GM18868 (cell line): ENCODE measurements at regions not wholly inside any gene's neighbourhood (a gene's known extent, or its start where the extent isn't known, plus 50 kb on each side); places are given as distances from the start of the nearest gene placed in this dataset.
"Not testable (repeated sequence)": the region's sequence is repeated elsewhere in the genome, so short reads cannot be mapped to it uniquely, and the experiment has no call there.

Experiments used
- ATAC-seq: cut with Tn5 transposase; IDR thresholded peaks from one replicate; pipeline ENCODE4 v1.9.1; 2021; ENCODE audit warnings: mild to moderate bottlenecking, moderate library complexity; ENCODE audit not compliant: unreplicated experiment

DNA sequence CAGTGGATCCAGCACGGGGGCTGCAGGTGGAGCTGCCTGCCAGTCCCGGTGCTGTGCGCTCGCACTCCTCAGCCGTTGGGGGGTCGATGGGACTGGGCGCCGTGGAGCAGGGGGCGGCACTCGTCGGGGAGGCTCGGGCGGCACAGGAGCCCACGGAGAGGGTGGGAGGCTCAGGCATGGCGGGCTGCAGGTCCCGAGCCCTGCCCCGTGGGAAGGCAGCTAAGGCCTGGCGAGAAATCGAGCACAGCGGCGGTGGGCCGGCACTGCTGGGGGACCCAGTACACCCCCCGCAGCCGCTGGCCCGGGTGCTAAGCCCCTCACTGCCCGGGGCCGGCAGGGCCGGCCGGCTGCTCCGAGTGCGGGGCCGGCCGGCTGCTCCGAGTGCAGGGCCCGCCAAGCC is 52.3 kb upstream of the MARK1 start:
- ATAC-seq, result not testable (repeated sequence)

DNA sequence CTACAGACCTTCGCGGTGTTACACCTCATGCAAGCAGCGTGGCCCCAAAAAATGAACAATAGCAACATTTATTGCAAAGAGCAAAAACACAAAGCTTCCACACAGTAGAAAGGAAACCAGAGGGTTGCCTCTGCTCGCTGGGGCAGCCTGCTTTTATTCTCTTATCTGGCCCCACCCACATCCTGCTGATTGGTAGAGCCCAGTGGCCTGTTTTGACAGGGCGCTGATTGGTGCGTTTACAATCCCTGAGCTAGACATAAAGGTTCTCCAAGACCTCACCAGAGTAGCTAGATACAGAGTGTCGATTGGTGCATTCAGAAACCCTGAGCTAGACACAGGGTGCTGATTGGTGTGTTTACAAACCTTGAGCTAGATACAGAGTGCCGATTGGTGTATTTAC is 52.8 kb upstream of the MARK1 start:
- not testable (repeated sequence) for ATAC-seq

DNA sequence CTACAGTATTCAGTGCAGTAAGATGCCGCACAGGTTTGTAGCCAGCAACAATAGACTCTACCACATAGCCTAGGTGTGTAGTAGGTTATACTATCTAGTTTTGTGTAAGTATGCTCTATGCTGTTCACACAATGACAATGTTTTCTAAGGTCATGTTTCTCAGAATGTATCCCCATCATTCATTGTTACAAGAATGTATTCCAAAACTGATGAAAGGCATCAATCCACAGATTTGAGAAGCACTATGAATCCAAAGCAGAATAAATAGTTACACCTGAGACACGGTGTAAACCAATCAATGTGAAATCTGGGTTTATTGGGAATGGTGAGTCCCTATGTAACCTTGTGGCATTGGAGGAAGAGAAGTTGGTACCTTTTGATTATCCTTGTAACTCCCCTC is 54.5 kb upstream of the MARK1 start:
- no peak for ATAC-seq

GRCh38 chr1:220462752-220463151 is 65.2 kb upstream of the MARK1 start:
- ATAC-seq, result no peak

DNA sequence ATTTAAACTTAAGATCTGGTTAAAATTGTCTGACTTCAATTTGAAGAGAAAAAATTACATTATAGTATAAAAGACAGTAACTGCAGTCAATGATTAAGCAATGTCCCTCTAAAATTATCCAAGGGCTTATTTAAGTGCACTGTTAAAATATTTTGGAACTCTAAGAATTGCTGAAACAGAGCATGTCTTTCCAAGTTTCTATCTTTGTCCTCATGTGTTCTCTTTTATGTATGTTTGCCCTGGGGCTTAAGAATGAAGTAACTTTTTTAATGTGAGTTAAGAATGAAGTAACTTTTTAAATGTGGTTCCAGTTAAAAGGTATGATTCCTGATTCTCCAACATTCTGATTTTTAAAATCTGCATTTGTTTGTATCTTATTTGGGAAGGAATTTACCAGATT is 69.0 kb upstream of the MARK1 start:
- ATAC-seq, result no peak

DNA sequence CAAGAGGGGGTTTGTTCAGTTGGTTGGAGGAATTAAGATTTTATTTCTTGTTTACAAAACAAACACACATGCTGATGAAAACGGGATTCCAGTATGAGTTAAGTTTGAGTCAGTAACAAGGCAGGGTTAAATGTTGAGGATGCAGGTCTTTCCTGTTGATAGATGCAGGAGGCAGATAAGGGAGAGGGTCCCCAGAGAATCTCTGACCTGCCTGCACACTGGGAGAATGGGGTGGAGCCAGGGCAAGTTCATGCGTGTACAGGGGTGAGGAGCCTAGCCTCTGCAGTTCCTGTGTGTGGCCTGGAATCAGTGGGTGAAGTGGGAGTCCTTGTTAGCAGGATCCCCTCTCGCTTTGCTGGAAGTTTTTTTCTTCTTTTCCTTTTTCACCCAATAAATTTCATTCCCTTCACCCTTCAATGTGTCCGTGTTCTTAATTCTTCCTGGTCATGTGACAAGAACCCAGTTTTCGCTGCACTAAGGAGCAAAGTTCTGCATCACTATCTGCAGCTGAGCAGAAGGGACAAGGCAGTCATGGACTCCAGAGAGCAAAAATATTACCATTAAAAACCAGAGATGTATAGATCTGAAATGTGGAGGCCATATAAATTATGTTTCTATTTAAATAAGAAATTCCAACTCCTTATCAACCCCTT is 69.9 kb upstream of the MARK1 start:
- ATAC-seq, result no peak

GRCh38 chr1:220455559-220455958 is 72.4 kb upstream of the MARK1 start:
- ATAC-seq, result no peak

GRCh38 chr1:220454155-220454777 is 73.7 kb upstream of the MARK1 start:
- ATAC-seq, result no peak

GRCh38 chr1:220453371-220453770 is 74.6 kb upstream of the MARK1 start:
- no peak for ATAC-seq

DNA sequence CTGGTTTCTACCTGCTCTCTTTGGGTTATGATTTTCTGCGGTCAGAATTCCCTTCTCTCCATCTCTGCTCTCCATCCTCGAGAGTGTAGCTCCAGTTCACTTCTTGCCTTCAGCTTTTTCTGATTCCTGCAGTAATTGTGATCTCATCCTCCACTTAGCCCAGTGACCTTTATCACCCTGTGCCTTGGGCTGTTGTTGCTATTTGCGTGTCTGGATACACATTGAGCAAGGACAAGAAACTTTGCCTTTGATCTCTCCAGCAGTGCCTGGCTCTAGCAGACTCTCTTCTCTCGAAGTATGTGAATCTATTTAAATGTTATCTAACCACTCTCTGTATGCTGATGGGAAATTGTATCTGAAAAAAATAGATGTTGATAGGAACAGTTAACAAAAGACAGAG is 76.4 kb upstream of the MARK1 start:
- no peak for ATAC-seq

- ATAC-seq, result no peak
Measured at GRCh38 chr1:220450927-220451326, 77.0 kb upstream of the MARK1 start.

DNA sequence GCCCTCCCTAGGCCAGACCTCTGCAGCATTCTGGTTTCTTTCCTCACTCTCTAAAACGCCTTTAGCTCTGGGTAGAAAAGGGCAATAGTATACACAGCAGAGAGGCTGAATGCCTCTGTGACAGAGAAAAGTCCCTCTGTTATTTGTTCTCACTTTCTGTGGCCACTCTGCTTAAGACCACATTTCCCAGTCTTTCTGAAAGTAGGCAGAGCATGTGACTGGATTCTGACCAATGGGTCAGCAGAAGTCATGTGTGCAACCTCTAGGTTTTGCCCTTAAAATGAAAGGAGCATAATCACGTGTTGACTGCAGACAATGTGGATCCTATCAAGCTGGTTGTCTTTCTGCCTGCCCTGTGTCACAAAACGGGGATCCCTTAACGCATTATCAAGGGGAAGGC is 79.7 kb upstream of the MARK1 start:
- peak; percentile 91 for ATAC-seq

GRCh38 chr1:220444586-220444985 is 83.3 kb upstream of the MARK1 start:
- not testable (repeated sequence) for ATAC-seq

DNA sequence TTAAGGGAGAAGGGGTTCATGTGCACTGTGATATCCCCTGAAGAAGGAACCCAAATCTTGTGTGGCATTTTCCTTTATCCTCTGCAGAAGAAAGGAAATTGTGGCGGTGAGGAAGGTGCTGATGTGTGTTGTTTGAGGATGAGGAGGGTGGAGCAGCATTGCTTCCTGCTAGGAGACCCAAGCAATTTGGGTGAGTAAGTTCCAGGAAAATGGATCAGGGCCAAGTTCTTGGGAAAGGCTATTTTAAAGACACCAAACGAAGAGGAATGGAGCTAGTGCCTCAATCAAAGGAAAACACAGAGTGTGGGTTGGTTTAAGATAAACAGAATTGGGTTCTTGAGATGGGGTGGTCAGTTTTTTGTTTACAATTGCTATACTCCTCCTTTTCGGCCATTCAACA is 86.7 kb upstream of the MARK1 start:
- ATAC-seq, result no peak

DNA sequence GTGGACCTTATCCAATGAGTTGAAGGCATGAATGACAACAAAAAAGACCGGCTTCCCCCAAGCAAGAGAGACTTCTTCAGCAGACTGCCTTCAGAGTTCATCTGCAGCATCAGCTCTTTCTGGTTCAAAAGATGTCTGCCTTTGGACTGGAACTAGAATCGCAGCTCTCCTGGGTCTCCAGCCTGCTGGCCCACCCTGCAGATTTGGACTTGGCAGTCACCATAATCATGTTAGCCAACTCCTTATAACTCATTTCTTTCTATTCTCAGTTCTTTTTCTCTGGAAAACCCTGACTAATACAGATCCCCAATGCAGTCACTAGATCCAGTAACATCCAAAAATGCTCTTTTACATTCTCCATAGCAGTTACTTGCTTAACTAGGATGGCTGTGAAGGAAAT is 89.2 kb upstream of the MARK1 start:
- ATAC-seq, result no peak

DNA sequence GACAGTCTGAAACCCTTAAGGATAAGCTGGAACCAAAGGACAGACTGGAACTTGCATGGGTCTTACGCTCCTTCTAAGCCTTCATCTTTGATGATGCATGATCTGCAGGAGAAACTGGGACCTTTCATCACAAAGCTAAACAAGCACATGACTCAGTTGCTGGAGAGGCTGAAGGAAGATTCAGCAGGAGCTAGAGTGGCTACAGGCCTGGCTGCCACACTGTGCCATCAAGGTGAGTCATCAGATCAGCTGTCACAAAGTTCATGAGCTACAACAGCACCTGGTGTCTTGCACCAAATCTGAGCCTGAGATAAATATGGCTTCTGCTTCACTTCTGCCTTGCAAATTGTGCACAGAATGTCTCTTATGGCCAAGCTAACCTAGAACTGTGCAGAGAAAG is 95.5 kb upstream of the MARK1 start:
- ATAC-seq, result no peak

DNA sequence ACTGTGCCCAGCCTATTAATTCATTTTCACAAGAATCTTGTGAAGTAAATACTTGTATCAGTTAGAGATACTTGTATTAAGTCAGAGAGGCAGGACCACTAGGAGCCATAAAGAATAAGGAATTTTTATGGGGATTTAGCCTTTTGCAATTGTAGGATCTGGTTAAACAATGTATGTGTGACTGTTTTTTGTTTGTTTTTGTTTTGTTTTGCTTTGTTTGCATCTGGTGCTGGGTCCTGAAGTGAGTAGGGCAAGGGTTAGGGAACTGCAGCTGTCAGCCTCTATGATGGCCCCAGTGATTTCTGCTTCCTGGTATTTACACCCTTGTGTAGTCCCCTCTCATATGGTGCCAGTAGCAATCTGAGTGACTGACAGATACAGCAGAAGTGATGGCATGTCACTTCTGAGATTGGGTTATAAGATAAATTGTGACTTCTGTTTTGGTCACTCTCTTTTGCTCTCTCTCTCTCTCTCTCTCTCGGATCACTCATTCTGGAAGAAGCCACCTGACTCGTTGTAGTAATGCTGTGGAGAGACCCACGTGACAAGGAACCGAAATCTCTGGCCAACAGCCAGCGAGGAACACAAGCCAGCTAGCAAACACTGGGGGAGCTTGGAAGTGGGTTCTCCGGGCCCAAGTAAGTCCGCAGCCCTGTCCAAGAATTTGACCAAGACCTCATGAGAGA is 96.2 kb upstream of the MARK1 start:
- ATAC-seq, result no peak

- no peak for ATAC-seq
Measured at GRCh38 chr1:220430586-220430985, 97.3 kb upstream of the MARK1 start.

DNA sequence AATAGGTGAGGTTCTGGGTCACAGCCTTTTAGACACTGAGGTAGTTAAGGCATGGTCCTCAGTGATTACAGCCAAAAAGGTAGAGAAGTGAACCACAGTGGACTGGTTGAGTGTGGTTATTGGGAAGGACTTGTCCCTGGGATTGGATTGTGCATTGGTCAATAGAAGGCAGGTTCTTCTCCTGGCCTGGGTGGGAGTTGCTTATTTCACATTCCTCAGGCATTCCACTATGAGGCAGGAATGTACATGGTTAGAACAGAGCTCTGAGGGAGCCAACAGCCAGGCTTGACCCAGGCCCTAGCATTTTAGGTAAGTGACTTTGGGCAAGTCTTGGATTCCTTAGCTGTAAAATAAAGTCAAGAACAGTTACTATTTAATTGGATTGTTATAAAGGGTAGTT is 97.9 kb upstream of the MARK1 start:
- no peak for ATAC-seq

- no peak for ATAC-seq
Measured at GRCh38 chr1:220426989-220427388, 100.9 kb upstream of the MARK1 start.

DNA sequence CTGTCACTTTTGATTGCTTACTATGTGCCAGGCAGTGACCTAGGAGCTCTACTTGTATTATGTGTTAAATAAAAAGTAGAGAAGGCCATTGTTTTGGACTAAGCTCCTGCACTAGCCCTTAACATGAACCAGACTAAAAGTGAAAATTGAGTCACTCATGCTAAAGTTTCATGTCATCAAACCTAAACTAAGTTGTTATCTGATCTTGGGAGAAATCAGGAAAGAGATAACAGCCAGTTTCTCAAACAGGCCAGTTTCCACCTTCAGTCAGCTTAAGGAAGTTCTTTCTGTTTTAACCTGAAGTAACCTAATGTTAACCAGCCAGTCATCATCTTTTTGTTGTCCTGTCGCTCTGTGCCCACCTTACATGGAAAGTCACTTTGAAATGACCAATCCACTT is 102.1 kb upstream of the MARK1 start:
- ATAC-seq, result no peak

- no peak for ATAC-seq
Measured at GRCh38 chr1:220421508-220421907, 106.4 kb upstream of the MARK1 start.
